CD8-positive, alpha-beta memory T cell (primary cell): ENCODE measurements at regions not wholly inside any gene's neighbourhood (a gene's known extent, or its start where the extent isn't known, plus 50 kb on each side); places are given as distances from the start of the nearest gene placed in this dataset.

Experiments used
- CTCF ChIA-PET: fragments of 350-600 bp; sonication (Branson Sonifier 250); formaldehyde crosslinking; loops from one replicate; lab custom pipeline; 2021; ENCODE audit warnings: antibody characterized with exemption; lab: Charles Lee
- POLR2A ChIA-PET: fragments of 350-600 bp; sonication (Branson Sonifier 250); formaldehyde crosslinking; loops from one replicate; lab custom pipeline; 2021; ENCODE audit warnings: antibody characterized with exemption; lab: Charles Lee
- DNase-seq, 5 donors: peaks; one replicate each; pipeline versions ENCODE4 v3.0.0 to v3.0.0-alpha.2; 2020 to 2022; ENCODE audit warnings: mixed read lengths in 1 of 5
- H3K27ac ChIP-seq: one replicate; pipeline ENCODE4 v1.7.0; 2013; ENCODE audit warnings: low read depth, mild to moderate bottlenecking, low read length, moderate library complexity
- H3K27me3 ChIP-seq: 2 replicates; pipeline ENCODE4 v1.7.0; 2013; ENCODE audit warnings: low read length, mild to moderate bottlenecking; ENCODE audit not compliant: insufficient read depth, poor library complexity, severe bottlenecking
- H3K36me3 ChIP-seq: 2 replicates; pipeline ENCODE4 v1.7.0; 2013; ENCODE audit warnings: mild to moderate bottlenecking, low read length, moderate library complexity; ENCODE audit not compliant: insufficient read depth
- H3K4me1 ChIP-seq: 2 replicates; pipeline ENCODE4 v1.7.0; 2013; ENCODE audit warnings: mild to moderate bottlenecking, low read length, moderate library complexity; ENCODE audit not compliant: insufficient read depth
- H3K4me3 ChIP-seq: 2 replicates; pipeline ENCODE4 v1.7.0; 2013; ENCODE audit warnings: mild to moderate bottlenecking, low read length
- H3K9me3 ChIP-seq: 2 replicates; pipeline ENCODE4 v1.7.0; 2013; ENCODE audit warnings: mild to moderate bottlenecking, low read length
- H3K27ac Mint-ChIP-seq, 8 donors: one replicate each; pipeline ENCODE4 v1.8.0; 2020 to 2021; ENCODE audit warnings: mixed read lengths in 8 of 8, mild to moderate bottlenecking in 6 of 8, inconsistent platforms in 3 of 8, moderate library complexity in 3 of 8
- H3K27me3 Mint-ChIP-seq, 2 donors: one replicate each; pipeline ENCODE4 v1.8.0; 2020 to 2021; ENCODE audit warnings: mixed read lengths in 2 of 2, mild to moderate bottlenecking in 1 of 2, moderate library complexity in 1 of 2
- H3K36me3 Mint-ChIP-seq, 3 donors: one replicate each; pipeline ENCODE4 v1.8.0; 2020 to 2021; ENCODE audit warnings: mixed read lengths in 3 of 3, inconsistent platforms in 1 of 3, mild to moderate bottlenecking in 1 of 3
- H3K4me1 Mint-ChIP-seq, 3 donors: one replicate each; pipeline ENCODE4 v1.8.0; 2020 to 2021; ENCODE audit warnings: mixed read lengths in 3 of 3, inconsistent platforms in 1 of 3, mild to moderate bottlenecking in 1 of 3
- H3K4me3 Mint-ChIP-seq, 7 donors: one replicate each; pipeline ENCODE4 v1.8.0; 2020 to 2021; ENCODE audit warnings: mixed read lengths in 7 of 7, mild to moderate bottlenecking in 6 of 7, moderate library complexity in 4 of 7, inconsistent platforms in 2 of 7
- H3K9me3 Mint-ChIP-seq, 5 donors: one replicate each; pipeline ENCODE4 v1.8.0; 2020 to 2022; ENCODE audit warnings: mixed read lengths in 5 of 5, mild to moderate bottlenecking in 3 of 5, moderate library complexity in 2 of 5, inconsistent platforms in 1 of 5

DNA sequence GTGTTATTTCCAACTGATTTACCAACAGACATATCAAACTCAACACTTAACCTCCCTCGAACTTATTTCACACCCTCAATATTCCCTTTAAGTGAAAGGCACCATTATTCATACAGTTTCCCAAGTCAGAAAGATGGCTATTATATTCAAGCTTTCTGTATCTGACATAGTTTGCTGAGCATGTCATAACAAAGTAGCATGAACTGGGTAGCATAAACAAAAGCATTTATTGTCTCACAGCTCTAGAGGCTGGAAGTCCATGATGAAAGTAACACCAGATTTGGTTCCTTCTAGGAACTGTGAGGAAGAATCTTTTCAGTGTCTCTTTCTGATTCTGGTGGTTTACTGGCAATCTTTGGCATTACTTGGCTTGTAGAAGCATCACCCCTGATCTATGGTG, 1388.6 kb downstream of the TECRL start:
- CTCF ChIA-PET, result no interaction called here
- Histone ChIP-seq H3K4me1 (no peaks in the 10 kb centered on the region), H3K27me3 (no peaks in the 10 kb centered on the region), H3K27ac (no peak overlapping the region), H3K9me3 (no peaks in the 10 kb centered on the region), H3K4me3 (no peak overlapping the region), H3K36me3 (no peaks in the 10 kb centered on the region)
- no peaks in the 10 kb centered on the region for H3K27me3 Mint-ChIP-seq
- peaks cover 8 to 18% (median 13%) of the 10 kb centered on the region in 5 donors for H3K9me3 Mint-ChIP-seq
- no peaks in the 10 kb centered on the region for H3K36me3 Mint-ChIP-seq
- H3K27ac Mint-ChIP-seq, result no peak overlapping the region
- DNase-seq, result no peak
- H3K4me1 Mint-ChIP-seq, result no peaks in the 10 kb centered on the region
- no peak overlapping the region for H3K4me3 Mint-ChIP-seq
- POLR2A ChIA-PET, result no interaction called here

DNA sequence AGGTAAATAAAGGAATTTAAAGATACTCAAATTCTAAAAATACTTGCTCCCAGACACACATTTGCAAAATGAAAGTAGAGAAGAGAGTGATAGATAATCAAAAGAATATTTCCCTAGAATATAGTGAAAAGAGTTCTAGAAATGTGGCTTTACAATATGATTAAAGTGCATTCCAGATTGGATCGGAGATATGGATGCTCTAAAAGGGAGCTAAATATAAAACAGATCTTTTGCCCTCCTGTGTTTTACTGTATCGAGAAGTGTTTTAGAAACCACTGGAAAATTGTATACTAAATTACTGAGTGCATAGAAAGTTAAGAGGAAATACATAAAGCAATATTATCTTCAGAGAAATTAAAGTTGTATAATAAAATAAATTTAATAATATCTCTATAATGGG, 1392.0 kb downstream of the TECRL start:
- Mint-ChIP-seq H3K27me3 (no peaks in the 10 kb centered on the region), H3K4me3 (no peak overlapping the region), H3K27ac (no peak overlapping the region), H3K9me3 (peaks cover 11 to 22% (median 20%) of the 10 kb centered on the region in 5 donors), H3K4me1 (no peaks in the 10 kb centered on the region), H3K36me3 (no peaks in the 10 kb centered on the region)
- DNase-seq, result no peak
- Histone ChIP-seq H3K9me3 (no peaks in the 10 kb centered on the region), H3K36me3 (no peaks in the 10 kb centered on the region), H3K27me3 (no peaks in the 10 kb centered on the region), H3K4me1 (no peaks in the 10 kb centered on the region), H3K4me3 (no peak overlapping the region), H3K27ac (no peak overlapping the region)
- POLR2A ChIA-PET, result no interaction called here
- CTCF ChIA-PET, result no interaction called here

DNA sequence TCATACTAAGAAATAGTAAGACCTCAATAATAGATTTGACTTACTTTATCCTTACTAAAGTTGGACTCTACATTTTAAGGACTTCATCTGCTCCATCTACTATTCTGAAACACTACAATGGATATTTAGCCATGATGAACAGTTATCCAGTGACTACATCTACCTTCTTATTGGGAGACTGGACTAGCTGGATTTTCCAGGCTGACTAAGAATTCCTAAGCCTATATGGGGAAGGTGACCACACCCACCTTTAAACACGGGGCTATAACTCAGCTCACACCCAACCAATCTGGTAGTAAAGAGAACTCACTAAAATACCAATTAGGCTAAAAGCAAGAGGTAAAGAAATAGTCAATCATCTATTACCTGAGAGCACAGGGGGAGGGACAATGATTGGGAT, 1438.4 kb downstream of the TECRL start:
- no peak overlapping the region for H3K4me3 Mint-ChIP-seq
- no peaks in the 10 kb centered on the region for H3K36me3 Mint-ChIP-seq
- H3K27ac ChIP-seq, result no peak overlapping the region
- no peaks in the 10 kb centered on the region for H3K4me1 Mint-ChIP-seq
- H3K9me3 Mint-ChIP-seq, result peaks cover 8 to 38% (median 11%) of the 10 kb centered on the region in 5 donors
- ChIA-PET POLR2A (no interaction called here), CTCF (no interaction called here)
- H3K27me3 Mint-ChIP-seq, result no peaks in the 10 kb centered on the region
- H3K27me3 ChIP-seq, result no peaks in the 10 kb centered on the region
- no peak overlapping the region for H3K4me3 ChIP-seq
- no peak for DNase-seq
- H3K27ac Mint-ChIP-seq, result no peak overlapping the region
- no peaks in the 10 kb centered on the region for H3K9me3 ChIP-seq
- no peaks in the 10 kb centered on the region for H3K4me1 ChIP-seq
- no peaks in the 10 kb centered on the region for H3K36me3 ChIP-seq

DNA sequence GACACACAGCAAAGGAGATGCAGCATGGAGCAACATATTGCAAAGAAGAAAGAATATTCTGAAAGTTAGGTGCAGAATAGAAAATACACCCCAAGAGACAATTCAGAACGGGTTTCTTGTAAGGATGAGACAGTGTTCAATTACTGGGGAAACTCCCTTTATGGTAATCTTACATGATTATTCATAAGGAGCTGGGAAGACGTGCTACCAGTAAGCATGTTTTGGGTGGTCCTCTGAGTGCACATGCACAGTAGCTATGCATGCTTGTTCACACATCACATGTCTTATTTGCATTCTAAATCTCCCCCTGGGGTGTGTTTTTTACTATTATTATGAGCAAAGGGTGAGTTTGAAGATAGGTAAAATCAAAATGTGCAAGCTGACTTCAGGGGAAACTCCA, 1448.8 kb downstream of the TECRL start:
- Histone ChIP-seq H3K9me3 (no peaks in the 10 kb centered on the region), H3K27ac (no peak overlapping the region), H3K27me3 (no peaks in the 10 kb centered on the region), H3K4me3 (no peak overlapping the region), H3K36me3 (no peaks in the 10 kb centered on the region), H3K4me1 (no peaks in the 10 kb centered on the region)
- POLR2A ChIA-PET, result no interaction called here
- no peaks in the 10 kb centered on the region for H3K27me3 Mint-ChIP-seq
- H3K4me1 Mint-ChIP-seq, result no peaks in the 10 kb centered on the region
- H3K27ac Mint-ChIP-seq, result no peak overlapping the region
- no peak for DNase-seq
- H3K4me3 Mint-ChIP-seq, result no peak overlapping the region
- no peaks in the 10 kb centered on the region for H3K36me3 Mint-ChIP-seq
- CTCF ChIA-PET, result no interaction called here
- H3K9me3 Mint-ChIP-seq, result peaks cover 2 to 13% (median 8%) of the 10 kb centered on the region in 5 donors

DNA sequence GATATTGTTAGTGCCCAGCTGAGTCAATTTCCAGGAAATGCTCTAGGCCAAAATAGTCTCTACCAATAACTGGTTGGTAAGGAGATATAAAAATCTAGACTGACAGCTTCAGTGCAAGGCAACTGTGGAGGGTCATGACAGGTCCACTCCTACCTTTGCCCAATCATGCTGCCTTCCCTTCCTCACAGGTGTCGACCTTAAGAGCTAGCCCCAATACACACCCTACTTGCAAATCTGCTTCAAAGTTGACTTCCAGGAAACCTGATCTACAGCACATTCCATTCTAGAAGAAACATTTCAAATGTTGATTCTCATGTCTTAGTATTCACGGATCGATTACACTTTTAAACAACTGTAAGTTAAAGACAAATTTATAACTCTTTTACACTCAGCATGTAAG, 1455.5 kb downstream of the TECRL start:
- no peak overlapping the region for H3K4me3 Mint-ChIP-seq
- no peaks in the 10 kb centered on the region for H3K9me3 ChIP-seq
- CTCF ChIA-PET, result no interaction called here
- H3K27ac ChIP-seq, result no peak overlapping the region
- no peaks in the 10 kb centered on the region for H3K36me3 ChIP-seq
- no peaks in the 10 kb centered on the region for H3K27me3 Mint-ChIP-seq
- H3K4me3 ChIP-seq, result no peak overlapping the region
- H3K27me3 ChIP-seq, result no peaks in the 10 kb centered on the region
- H3K27ac Mint-ChIP-seq, result no peak overlapping the region
- H3K36me3 Mint-ChIP-seq, result no peaks in the 10 kb centered on the region
- H3K4me1 Mint-ChIP-seq, result no peaks in the 10 kb centered on the region
- H3K9me3 Mint-ChIP-seq, result peaks cover 3 to 19% (median 12%) of the 10 kb centered on the region in 5 donors
- POLR2A ChIA-PET, result no interaction called here
- no peak for DNase-seq
- H3K4me1 ChIP-seq, result no peaks in the 10 kb centered on the region

DNA sequence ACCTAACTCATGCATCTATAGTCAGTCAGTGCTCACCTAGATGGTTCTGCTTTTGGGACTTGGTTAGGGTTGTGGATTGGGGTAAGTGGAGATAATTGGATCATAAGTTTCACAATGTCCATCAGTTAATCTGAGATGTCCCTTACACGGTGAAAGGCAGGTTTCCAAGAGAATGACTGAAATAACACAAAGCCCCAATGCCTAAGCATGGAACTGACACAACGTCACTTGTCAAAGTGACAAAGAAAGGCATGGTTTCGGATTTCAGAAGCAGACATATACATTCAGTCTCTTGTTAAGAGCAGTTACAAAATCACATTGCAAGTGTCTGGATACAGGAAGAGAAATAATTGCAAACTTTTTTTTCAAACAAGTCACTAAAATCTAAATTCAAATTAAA, 1456.9 kb downstream of the TECRL start:
- Histone ChIP-seq H3K36me3 (no peaks in the 10 kb centered on the region), H3K27me3 (no peaks in the 10 kb centered on the region), H3K27ac (no peak overlapping the region), H3K4me3 (no peak overlapping the region), H3K4me1 (no peaks in the 10 kb centered on the region), H3K9me3 (no peaks in the 10 kb centered on the region)
- no peak for DNase-seq
- H3K9me3 Mint-ChIP-seq, result peaks cover 3 to 23% (median 12%) of the 10 kb centered on the region in 5 donors
- no peak overlapping the region for H3K27ac Mint-ChIP-seq
- no peaks in the 10 kb centered on the region for H3K36me3 Mint-ChIP-seq
- H3K4me1 Mint-ChIP-seq, result no peaks in the 10 kb centered on the region
- no peak overlapping the region for H3K4me3 Mint-ChIP-seq
- no peaks in the 10 kb centered on the region for H3K27me3 Mint-ChIP-seq
- ChIA-PET CTCF (no interaction called here), POLR2A (no interaction called here)

DNA sequence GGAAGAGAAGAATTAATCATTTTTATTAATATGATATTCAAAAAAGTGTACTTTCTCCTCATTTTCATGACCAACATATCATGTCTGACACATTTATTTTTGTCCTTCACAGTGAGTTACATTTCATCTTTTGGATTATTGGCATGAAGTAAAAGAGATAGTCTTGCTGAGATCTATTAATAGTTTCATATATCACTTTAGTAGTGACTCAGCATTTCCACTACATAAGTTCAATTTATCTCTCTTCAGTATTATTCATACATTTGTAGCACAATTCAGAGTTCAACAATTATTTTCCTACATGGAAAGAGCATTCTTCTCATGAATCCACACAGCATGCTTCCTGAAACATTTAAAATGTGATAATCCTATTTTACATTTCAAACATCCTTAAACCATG, 1461.1 kb downstream of the TECRL start:
- H3K4me3 Mint-ChIP-seq, result no peak overlapping the region
- H3K9me3 Mint-ChIP-seq, result peaks cover 3 to 27% (median 17%) of the 10 kb centered on the region in 5 donors
- Histone ChIP-seq H3K4me3 (no peak overlapping the region), H3K36me3 (no peaks in the 10 kb centered on the region), H3K27me3 (no peaks in the 10 kb centered on the region), H3K4me1 (no peaks in the 10 kb centered on the region), H3K9me3 (no peaks in the 10 kb centered on the region), H3K27ac (no peak overlapping the region)
- no peaks in the 10 kb centered on the region for H3K27me3 Mint-ChIP-seq
- CTCF ChIA-PET, result no interaction called here
- no peak overlapping the region for H3K27ac Mint-ChIP-seq
- no peaks in the 10 kb centered on the region for H3K4me1 Mint-ChIP-seq
- no peak for DNase-seq
- no peaks in the 10 kb centered on the region for H3K36me3 Mint-ChIP-seq
- POLR2A ChIA-PET, result no interaction called here

DNA sequence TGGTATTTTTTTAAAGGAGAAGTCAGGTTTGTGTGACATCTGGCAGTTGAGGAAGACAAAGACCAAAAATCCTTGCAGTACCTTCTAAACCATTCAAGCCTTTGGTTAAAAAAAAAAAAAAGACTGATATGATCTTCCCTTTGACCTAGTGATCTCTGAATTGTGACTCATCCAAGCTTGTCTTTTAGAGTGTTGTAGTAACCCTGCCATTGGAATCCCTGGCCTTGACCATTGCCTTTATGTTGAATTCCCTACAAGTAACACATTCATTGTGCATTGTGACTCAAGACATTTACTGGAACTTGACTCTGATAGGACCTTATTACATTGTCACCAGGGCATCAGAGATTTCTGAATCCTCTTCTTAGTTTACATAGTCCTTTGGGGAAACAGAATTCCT, 1469.0 kb downstream of the TECRL start:
- POLR2A ChIA-PET, result no interaction called here
- H3K4me3 Mint-ChIP-seq, result no peak overlapping the region
- Histone ChIP-seq H3K27ac (no peak overlapping the region), H3K4me3 (no peak overlapping the region), H3K4me1 (no peaks in the 10 kb centered on the region), H3K27me3 (no peaks in the 10 kb centered on the region), H3K9me3 (no peaks in the 10 kb centered on the region), H3K36me3 (no peaks in the 10 kb centered on the region)
- CTCF ChIA-PET, result no interaction called here
- H3K4me1 Mint-ChIP-seq, result no peaks in the 10 kb centered on the region
- H3K9me3 Mint-ChIP-seq, result peaks cover 14 to 45% (median 18%) of the 10 kb centered on the region in 5 donors
- no peaks in the 10 kb centered on the region for H3K27me3 Mint-ChIP-seq
- DNase-seq, result no peak
- no peaks in the 10 kb centered on the region for H3K36me3 Mint-ChIP-seq
- H3K27ac Mint-ChIP-seq, result no peak overlapping the region

DNA sequence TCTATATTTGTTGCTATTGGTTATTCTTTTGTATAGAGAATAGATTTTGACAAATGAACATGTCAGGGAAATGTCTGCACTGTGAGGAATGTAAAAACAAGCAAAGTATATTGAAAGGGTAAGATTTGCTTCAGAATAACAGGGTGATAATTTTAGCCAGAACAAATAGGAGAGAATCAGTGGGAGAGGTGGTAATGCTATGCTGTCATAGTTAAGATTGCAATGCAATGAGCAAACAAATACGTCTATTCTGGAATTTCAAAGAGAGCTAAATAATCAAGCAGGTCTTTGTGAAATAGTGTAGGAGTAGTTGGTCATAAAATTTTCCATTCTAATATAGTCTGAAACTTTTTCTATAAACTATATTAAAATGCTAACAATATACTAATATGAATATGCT, 1478.4 kb downstream of the TECRL start:
- Histone ChIP-seq H3K4me1 (no peaks in the 10 kb centered on the region), H3K27me3 (no peaks in the 10 kb centered on the region), H3K9me3 (no peaks in the 10 kb centered on the region), H3K36me3 (no peaks in the 10 kb centered on the region), H3K27ac (no peak overlapping the region), H3K4me3 (no peak overlapping the region)
- no peak overlapping the region for H3K27ac Mint-ChIP-seq
- H3K4me3 Mint-ChIP-seq, result no peak overlapping the region
- no peak for DNase-seq
- POLR2A ChIA-PET, result no interaction called here
- H3K27me3 Mint-ChIP-seq, result no peaks in the 10 kb centered on the region
- no peaks in the 10 kb centered on the region for H3K4me1 Mint-ChIP-seq
- peaks cover 4 to 38% (median 19%) of the 10 kb centered on the region in 5 donors for H3K9me3 Mint-ChIP-seq
- no peaks in the 10 kb centered on the region for H3K36me3 Mint-ChIP-seq
- CTCF ChIA-PET, result no interaction called here
